ENCODE measurements at regions not wholly inside any gene's neighbourhood (a gene's known extent, or its start where the extent isn't known, plus 50 kb on each side); places are given as distances from the start of the nearest gene placed in this dataset.
"Not testable (repeated sequence)": the region's sequence is repeated elsewhere in the genome, so short reads cannot be mapped to it uniquely, and the experiment has no call there.

DNA sequence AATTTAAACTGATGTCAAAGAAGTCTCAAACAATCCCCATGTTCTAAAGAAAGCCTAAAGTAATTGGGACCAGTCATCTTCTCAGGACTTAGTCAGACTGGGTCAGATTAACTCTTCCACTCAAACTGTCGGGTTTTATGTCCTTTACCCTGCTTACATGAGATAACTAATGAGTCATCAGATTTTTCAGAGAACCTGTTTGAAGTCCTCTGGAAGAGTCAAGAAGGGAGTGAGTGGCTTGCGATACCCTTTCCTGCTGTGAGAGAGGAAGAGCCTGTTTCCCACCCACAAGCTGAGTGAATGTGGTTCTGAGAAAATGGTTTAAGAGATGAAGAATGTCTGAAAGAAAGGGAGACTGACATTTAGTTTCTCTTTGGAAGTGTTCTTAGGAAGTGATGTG lies 1866.7 kb upstream of the C9orf72 start:
- no peak for DNase-seq (ENCODE audit: low read depth in 1 of 2, low spot score in 1 of 2)

DNA sequence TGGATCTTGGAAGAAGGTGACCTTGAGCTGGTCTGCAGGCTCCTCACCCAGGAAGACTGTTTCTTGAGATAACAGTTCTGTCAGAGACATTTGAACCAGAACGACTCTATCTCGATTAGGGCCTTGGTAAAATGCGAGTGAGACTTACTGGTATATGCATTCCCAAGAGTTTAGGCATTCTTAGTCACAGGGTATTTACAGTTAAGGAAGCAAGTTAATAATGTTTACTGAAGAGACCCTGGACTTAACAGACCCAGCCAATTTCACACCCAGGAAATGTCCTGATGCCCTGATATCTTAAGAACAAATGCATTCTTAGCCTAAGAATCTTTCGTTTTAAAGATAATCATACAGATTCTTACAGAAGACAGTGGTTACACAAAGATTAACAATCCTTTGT lies 1867.2 kb upstream of the C9orf72 start:
- DNase-seq (ENCODE audit: low read depth in 1 of 2, low spot score in 1 of 2), result no peak

DNA sequence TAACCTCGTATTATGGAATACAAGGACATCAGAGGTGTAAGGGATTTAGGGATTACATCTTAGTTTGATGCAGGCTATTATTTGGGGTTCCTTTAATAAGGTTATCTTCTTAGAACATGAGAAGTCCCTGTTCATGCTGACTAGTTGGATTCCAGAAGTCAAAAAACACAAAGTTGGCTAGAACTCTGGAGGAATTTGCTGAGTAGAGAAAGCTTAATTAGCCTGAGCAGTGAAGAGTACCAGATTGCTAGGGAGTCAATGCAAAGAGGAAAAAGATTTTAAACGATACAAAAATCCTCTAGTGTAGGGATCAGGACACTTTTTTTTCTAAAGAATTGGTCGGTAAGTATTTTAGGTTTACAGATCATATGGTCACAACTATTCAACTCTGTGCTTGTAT lies 1872.5 kb upstream of the C9orf72 start:
- DNase-seq (ENCODE audit: low read depth in 1 of 2, low spot score in 1 of 2), result no peak

DNA sequence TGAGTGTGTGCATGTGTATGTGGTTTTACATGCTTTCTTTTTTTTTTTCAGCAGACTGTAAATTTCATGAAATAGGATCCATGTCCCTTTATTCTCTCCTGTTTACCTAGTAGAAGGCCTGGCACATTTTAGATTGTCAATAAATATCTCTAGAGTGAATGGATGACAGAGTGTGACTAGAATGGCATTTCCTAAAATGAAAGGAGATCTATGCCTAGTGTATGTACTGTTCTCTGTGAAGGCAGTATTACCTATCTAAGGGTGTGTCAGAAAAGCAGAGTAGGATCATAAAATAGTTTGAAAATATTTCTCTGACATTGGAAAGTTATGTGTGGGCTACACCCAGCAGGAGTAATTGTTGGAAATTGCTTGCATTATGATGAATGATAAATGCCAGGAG lies 1876.0 kb upstream of the C9orf72 start:
- DNase-seq (ENCODE audit: low read depth in 1 of 2, low spot score in 1 of 2), result no peak

DNA sequence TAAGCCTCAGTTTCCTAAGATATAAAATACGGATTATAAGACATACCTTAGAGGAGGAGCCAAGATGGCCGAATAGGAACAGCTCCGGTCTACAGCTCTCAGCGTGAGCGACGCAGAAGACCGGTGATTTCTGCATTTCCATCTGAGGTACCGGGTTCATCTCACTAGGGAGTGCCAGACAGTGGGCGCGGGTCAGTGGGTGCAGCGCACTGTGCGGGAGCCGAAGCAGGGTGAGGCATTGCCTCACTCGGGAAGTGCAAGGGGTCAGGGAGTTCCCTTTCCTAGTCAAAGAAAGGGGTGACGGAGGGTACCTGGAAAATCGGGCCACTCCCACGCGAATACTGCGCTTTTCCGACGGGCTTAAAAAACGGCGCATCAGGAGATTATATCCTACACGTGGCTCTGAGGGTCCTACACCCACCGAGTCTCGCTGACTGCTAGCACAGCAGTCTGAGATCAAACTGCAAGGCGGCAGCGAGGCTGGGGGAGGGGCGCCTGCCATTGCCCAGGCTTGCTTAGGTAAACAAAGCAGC lies 1877.1 kb upstream of the C9orf72 start:
- not testable (repeated sequence) for DNase-seq (ENCODE audit: low read depth in 1 of 2, low spot score in 1 of 2)

DNA sequence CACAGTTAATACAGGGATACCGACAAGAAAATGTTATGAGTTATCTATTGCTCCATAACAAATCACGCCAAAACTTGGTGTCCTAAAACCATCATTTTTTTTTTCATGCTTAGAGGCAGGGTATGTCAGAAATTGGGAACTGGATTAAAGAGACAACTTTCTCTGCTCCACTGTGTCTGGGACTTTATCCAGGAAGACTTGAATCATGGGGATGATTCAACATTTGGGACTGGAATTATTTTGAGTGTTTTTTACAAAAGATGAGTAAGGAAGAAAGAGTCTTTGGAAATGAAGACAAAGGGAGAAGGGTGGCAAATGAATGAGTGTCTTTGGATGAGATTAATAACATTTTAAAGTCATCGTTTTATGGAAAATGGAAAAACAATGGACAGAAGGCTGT lies 1883.7 kb upstream of the C9orf72 start:
- no peak for DNase-seq (ENCODE audit: low read depth in 1 of 2, low spot score in 1 of 2)

DNA sequence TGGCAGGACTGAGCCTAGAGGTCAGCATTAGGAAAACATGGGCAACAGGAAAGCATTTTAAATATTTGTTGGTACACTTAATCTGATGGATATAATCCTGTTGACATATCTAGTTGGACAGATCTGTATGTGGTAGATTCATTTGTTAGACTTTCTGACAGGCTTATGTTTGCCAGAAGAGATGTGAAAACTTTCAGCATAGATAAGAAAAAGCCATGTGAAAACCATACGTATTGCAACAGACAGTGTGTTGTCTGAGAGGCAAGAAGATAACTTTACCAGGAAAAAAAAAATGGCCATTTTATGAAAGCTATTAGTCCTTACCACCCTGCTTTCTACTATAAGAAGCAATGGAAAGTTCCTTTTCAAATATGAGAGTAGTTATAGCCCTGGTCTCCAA lies 1902.2 kb upstream of the C9orf72 start:
- no peak for DNase-seq (ENCODE audit: low read depth in 1 of 2, low spot score in 1 of 2)

DNA sequence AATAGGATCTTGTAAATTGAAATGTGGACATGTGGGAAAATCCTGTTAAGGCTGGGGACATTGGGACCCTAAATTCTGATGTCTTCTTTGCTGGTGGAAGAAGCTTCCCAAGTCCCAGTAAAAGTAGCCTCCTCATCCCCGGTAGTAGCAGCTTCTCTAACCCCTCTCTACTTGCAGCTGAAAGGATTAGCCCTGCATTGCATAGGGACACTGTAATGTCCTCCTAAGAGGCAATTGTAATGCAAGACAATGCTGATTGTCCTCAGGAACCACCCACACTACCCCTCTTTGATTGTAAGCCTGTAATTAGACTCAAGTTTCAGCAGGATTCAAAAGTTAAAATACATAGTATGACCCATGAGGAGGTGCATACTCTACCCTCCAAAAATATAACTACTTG lies 1938.4 kb upstream of the C9orf72 start:
- DNase-seq (ENCODE audit: low read depth in 1 of 2, low spot score in 1 of 2), result no peak

DNA sequence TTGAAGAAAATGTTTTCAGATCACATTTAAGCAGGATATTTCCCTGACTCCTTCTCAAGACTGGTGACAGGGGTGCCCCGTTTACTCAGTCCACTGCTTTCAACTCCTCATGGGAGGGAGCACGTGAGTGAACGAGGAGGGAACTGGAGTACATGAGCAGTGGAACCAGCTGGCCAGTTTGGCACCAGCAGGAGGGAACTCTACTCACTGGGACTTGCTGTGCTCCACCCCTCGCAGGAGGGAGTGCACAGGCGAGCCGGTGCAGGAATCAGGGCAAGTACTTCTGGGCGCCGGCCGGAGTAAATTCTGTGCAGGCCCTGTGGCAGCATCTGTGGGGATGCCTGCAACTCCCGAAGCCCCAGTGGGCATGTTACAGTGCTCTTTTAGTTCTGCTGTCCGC lies 1941.1 kb upstream of the C9orf72 start:
- no peak for DNase-seq (ENCODE audit: low read depth in 1 of 2, low spot score in 1 of 2)

DNA sequence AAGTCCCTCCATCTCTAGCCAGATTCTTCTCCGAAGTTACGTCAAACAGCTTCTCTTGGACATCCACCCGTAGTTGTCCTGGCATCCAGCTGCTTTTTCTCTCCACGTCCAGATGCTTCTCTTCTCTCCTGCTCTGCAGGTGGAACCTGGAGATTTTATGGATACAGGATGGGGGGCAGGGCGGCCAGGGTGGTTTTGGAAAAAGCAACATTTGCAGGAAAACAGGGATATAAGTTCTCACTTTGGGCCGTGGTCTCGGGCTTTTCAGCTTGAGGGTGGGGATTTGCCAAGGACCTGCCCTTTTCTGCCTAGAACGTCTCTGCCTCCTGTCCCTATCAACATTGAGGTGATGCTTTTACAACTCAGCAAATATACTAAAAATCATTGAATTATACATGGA lies 1941.6 kb upstream of the C9orf72 start:
- no peak for DNase-seq (ENCODE audit: low read depth in 1 of 2, low spot score in 1 of 2)

DNA sequence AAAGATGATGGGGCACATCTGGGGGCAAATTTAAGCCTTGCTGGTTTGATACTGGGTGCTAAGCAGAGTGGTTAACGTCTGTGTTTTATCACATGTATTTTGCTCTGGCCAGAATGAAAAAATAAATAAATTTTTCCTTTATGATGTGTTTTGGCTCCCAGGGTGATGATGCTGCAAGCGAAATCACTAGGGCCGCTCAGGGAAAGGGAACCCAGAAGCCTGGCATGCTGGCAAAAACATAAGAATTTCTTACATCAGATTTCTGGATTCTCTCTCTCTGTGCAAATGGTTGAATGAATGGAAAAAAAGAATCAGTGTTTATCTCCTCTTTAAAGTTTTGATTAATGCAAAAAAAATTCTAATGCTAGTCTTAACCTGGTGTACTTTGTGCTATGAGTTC lies 1975.2 kb upstream of the C9orf72 start:
- DNase-seq (ENCODE audit: low read depth in 1 of 2, low spot score in 1 of 2), result no peak

DNA sequence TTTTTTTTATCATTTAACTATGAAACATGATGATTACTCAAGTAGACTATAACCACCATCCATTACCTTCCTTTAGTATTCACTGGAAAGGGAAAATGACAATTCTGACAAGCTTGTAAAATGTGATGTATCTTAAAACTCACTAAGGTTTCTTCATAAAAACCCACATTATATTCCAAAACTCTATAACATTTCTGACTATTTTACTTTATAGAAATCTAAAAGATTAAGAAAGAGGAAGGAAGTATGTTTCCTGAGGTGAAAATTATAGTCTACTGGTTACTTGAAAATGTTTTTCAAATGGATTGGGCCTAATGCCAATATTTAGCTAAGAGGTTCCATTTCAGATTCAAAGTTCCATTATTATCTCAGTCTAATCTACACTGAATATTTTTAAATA lies 1982.2 kb upstream of the C9orf72 start:
- no peak for DNase-seq (ENCODE audit: low read depth in 1 of 2, low spot score in 1 of 2)

DNA sequence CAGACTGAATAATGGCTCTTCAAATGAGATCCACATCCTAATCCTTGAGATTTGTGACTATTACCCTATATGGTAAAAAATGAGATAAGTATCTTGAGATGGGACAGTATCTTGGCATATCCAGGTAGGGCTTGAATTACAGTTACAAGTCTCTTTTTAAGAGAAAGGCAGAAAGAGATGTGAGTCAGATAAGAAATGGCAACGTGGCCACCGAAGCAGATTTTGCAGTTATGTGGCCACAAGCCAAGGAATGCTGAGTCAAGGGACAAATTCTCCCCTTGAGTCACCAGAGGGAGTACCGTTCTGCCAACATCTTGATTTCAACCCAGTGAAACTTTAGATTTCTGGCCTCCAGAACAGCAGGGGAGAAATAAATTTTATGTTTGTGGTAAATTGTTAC lies 1983.0 kb upstream of the C9orf72 start:
- DNase-seq (ENCODE audit: low read depth in 1 of 2, low spot score in 1 of 2), result no peak

DNA sequence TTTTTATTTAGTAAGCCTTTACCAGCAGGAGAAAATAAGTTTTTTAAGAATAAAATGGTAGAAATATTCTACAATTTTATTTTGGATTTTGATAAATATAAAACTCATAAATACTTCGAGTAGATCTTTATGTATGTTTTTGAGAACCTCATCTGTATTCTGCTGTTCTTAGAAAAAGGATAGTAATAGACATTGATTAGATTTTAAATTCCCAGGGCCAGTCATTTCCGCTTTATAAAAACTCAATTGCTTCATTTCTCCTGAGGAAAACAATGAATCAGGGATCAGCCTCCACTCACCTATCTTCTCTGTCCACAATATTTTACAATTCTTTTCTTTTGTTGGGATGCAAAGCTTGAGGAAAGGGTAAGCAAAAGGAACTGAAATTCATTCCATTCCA lies 1983.5 kb upstream of the C9orf72 start:
- DNase-seq (ENCODE audit: low read depth in 1 of 2, low spot score in 1 of 2), result no peak

DNA sequence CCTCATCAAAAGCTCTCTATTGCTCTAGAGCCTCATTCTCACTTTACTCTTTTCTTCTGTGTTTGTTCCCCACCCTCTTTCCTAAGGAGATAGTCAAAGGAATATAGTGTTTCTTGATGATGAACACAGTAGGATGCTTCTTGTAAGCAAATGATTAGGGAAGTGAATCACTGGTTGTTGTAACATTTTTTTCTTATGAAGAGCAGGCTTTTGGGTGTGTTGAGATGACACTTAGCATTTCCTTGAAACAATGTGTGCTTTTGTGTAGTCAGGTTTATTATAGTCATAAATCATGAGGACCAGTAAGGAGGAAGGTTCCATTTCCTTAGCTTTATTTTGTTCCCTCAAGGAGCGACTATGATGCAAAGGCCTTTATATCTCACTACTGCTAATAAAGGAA lies 1991.3 kb upstream of the C9orf72 start:
- DNase-seq (ENCODE audit: low read depth in 1 of 2, low spot score in 1 of 2), result no peak

DNA sequence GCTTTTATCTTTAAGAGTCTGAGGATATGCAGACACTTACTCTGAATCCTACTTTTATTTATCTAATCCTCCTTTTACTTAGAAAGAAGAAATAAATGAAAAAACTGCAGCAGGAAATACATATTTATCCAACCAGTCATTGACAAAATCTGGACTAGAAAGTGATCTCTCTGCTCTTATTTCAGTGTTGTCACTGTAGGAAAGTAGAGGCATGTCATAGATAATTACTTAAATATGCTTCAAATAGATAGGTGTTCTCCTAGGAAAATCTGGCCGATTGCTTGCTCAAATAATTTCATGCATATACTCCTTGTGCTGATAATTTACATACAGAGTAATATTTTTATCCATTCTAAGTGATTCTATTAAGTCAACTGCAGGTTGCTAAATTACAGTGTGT lies 2001.9 kb upstream of the C9orf72 start:
- no peak for DNase-seq (ENCODE audit: low read depth in 1 of 2, low spot score in 1 of 2)

DNA sequence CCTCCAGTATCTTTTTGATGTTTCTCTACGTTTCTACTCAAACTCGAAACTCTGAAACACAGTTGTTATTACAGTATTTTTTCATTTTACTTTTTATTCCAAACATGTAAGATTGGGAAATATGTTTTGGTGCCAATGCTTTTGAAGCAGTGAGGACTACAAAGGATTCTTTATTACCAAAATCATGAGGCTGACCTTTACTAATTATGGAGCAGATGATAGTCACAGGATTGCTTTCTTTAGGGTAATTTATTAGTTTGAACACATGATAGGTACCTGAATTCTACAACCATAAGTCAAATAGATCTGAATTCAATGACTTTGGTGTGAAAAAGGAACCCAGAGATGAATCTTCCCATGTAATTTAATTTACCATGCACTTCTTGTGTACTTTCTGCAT lies 2015.1 kb upstream of the C9orf72 start:
- no peak for DNase-seq (ENCODE audit: low read depth in 1 of 2, low spot score in 1 of 2)

DNA sequence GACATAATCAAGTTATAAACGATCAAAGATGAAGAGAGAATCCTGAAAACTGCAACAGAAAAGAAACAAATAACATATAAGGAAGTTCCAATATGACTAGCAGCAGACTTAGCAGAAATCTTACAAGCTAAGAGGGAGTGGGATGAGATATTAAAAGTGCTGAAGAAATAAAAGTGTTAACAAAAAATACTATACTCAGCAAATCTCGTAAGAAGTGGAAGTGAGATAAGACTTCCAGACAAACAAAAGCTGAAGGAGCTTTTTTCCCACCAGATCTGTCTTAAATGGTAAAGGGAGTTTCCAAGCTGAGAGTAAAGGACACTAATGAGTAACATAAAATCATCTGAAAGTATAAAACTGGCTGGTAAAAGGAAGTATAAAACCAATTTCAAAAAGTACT lies 2036.0 kb upstream of the C9orf72 start:
- DNase-seq (ENCODE audit: low read depth in 1 of 2, low spot score in 1 of 2), result no peak

DNA sequence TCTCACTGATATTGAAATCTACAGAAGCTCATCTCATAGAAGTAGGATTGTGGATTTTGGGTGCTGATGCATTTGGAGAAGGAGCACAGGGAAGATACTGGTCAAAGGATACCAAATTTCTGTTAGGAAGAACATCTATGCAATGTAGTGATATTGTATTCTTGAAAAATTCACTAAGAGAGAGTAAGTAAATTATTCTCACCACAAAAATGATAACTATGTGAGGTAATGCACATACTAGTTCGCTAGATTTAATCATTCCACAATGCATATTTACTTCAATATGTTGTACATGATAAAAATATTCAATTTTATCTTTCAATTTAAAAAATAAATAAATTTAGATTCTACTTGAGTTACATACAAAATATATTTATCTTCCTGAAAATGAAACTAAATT lies 2040.5 kb upstream of the C9orf72 start:
- no peak for DNase-seq (ENCODE audit: low read depth in 1 of 2, low spot score in 1 of 2)

DNA sequence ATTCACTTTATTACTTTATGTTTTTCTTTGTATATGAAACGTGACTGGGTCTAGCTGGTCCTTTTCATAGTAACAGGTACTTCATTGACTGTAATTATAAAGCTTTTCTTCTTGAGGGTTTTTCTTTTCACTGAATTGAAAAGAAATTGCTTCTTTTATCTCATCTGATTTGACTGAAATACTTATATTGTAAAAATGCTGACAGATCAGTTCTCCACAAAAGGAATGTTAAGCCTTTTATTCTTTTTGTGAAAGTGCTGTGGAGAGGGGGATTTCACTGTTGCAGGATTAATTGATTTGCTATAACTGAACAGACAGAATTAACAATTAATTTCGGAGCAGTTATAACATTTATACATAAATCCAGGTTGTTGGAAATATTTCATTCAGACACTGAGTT lies 2043.6 kb upstream of the C9orf72 start:
- no peak for DNase-seq (ENCODE audit: low read depth in 1 of 2, low spot score in 1 of 2)

DNA sequence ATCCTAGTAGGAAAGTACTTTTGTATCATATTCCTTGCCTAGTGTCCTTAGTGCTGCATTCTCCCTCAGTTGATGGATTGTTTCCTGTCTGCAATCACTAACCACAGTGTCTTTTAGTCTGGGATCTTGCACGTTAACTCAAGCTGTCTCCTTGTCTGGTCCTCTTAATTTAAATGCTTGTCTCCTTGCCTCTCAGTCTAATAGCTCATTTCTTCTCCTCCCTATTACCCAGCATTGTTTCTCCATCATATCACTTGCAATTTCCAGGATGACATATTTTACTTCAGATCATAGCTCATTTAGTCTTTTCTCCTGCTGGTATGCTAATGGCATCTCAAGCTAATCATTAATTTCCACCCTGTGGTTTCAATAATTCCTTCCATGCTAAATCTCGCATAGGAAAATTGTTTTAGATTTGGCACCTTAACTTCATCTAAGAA lies 2052.0 kb upstream of the C9orf72 start:
- DNase-seq (ENCODE audit: low read depth in 1 of 2, low spot score in 1 of 2), result no peak

DNA sequence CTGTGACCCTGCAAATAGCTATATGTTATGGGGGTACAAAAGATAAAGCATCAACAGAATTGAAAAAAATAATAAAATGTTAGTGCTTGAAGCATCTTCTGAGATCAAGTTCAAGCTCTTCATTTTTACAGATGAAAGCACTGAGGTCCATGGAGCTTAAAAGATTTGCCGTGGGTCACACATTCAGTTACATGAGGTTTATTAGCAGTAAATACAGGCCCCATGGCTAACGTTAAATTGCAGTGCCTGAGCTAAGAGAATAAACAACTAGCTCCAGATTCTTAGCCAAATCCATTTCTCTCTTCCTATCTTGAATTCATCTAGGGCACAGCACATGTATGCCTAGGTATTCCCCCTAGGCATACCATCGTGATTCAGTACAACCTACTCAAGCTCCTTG lies 2052.7 kb upstream of the C9orf72 start:
- DNase-seq (ENCODE audit: low read depth in 1 of 2, low spot score in 1 of 2), result no peak

DNA sequence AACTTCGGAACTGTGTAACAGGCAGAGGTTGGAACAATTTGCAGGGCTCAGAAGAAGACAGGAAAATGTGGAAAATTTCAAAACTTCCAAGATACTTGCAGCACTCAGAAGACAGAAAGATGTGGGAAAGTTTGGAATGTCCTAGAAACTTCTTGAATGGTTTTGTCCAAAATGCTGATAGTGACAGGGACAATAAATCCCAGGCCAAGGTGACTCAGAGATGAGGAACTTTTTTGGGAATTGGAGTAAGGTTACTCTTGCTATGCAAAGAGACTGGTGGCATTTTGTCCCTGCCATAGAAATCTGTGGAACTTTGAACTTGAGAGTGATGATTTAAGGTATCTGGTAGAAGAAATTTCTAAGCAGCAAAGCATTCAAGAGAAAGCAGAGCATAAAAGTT lies 2055.6 kb upstream of the C9orf72 start:
- DNase-seq (ENCODE audit: low read depth in 1 of 2, low spot score in 1 of 2), result not testable (repeated sequence)

All from stimulated activated CD4-positive, alpha-beta T cell treated with anti-CD3 and anti-CD28 coated beads, Interleukin-15, amount 100 ng/mL, for 1 hour (primary cell).